Tibial nerve (tissue), 4 donors: ENCODE measurements at regions not wholly inside any gene's neighbourhood (a gene's known extent, or its start where the extent isn't known, plus 50 kb on each side); places are given as distances from the start of the nearest gene placed in this dataset.

ENCODE experiments used
- EP300 ChIP-seq, 2 donors: sonication (generic); formaldehyde crosslinking; IDR thresholded peaks; one replicate each; pipeline ENCODE4 v1.6.1; 2017; ENCODE audit warnings: antibody characterized with exemption in 2 of 2, mild to moderate bottlenecking in 1 of 2
- TF ChIP-seq, protein P1 (sequence below), 5 experiments: fragments of 200-600 bp in 3 of 5; fragments of 450-650 bp in 2 of 5; sonication (generic) in 3 of 5; IDR thresholded peaks; one replicate each; pipeline ENCODE4 v1.5.1; 2016 to 2019; ENCODE audit warnings: antibody characterized with exemption in 5 of 5, mild to moderate bottlenecking in 3 of 5, moderate library complexity in 2 of 5

DNA sequence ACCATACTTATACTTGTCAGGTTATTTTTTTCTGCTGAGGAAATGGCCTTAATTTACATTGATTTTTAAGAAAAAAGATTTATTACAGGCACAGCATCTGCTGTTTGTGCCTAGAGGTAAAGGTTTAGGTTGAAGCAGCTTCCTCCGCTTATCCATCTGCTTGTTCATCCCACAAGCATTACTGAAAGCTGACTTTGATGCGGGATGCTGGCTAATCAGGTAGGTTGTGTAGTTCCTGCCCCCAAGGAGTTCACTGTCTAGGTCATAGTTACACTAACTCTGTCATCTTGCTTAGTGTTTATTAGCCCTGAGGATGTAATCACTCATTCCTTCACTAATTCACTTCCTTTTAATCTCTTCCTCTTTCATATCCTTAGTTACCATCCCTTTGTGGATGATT is 377.7 kb upstream of the KAZN start:
- no peak for TF ChIP-seq EP300 (IDR thresholded peaks at IDR 0.05)
- TF ChIP-seq, protein P1, sequence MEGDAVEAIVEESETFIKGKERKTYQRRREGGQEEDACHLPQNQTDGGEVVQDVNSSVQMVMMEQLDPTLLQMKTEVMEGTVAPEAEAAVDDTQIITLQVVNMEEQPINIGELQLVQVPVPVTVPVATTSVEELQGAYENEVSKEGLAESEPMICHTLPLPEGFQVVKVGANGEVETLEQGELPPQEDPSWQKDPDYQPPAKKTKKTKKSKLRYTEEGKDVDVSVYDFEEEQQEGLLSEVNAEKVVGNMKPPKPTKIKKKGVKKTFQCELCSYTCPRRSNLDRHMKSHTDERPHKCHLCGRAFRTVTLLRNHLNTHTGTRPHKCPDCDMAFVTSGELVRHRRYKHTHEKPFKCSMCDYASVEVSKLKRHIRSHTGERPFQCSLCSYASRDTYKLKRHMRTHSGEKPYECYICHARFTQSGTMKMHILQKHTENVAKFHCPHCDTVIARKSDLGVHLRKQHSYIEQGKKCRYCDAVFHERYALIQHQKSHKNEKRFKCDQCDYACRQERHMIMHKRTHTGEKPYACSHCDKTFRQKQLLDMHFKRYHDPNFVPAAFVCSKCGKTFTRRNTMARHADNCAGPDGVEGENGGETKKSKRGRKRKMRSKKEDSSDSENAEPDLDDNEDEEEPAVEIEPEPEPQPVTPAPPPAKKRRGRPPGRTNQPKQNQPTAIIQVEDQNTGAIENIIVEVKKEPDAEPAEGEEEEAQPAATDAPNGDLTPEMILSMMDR (IDR thresholded peaks at IDR 0.05): no peak
